Ovary (tissue), 3 donors: ENCODE measurements at regions not wholly inside any gene's neighbourhood (a gene's known extent, or its start where the extent isn't known, plus 50 kb on each side); places are given as distances from the start of the nearest gene placed in this dataset.

Experiments used
- CTCF ChIP-seq, 3 donors: fragments of 450-650 bp in 2 of 3; fragments of 200-600 bp in 1 of 3; IDR thresholded peaks; one replicate each; pipeline versions ENCODE4 v1.5.1 to v1.8.0; 2016 to 2022; ENCODE audit warnings: antibody characterized with exemption in 3 of 3, mild to moderate bottlenecking in 1 of 3
- EP300 ChIP-seq: sonication (generic); formaldehyde crosslinking; IDR thresholded peaks from one replicate; pipeline ENCODE4 v1.6.1; 2017; ENCODE audit warnings: antibody characterized with exemption
- POLR2A ChIP-seq: fragments of 450-650 bp; IDR thresholded peaks from one replicate; pipeline ENCODE4 v1.6.1; 2017; ENCODE audit warnings: antibody characterized with exemption, mild to moderate bottlenecking, moderate library complexity
- donor health status: DM: no; HTN: no; CAD: no.

GRCh38 chr10:62541811-62542210 is 167.6 kb downstream of the ZNF365 start:
- no peak for TF ChIP-seq CTCF (IDR thresholded peaks at IDR 0.05)
- TF ChIP-seq POLR2A: no peak
- TF ChIP-seq EP300: no peak
